Stomach (tissue), 8 donors: ENCODE measurements at regions not wholly inside any gene's neighbourhood (a gene's known extent, or its start where the extent isn't known, plus 50 kb on each side); places are given as distances from the start of the nearest gene placed in this dataset.

Experiments used
- DNase-seq, 2 donors: peaks; one replicate each; pipeline versions ENCODE4 v3.0.0 to v3.0.0-alpha.2; 2013 to 2019
- H3K27ac ChIP-seq, 5 donors: fragments of 200-600 bp in 4 of 5; sonication (generic) in 4 of 5; one replicate each; pipeline ENCODE4 v1.5.1; 2013 to 2019; ENCODE audit warnings: mild to moderate bottlenecking in 1 of 5, moderate library complexity in 1 of 5
- H3K27me3 ChIP-seq, 3 donors: fragments of 200-600 bp; sonication (generic); one replicate each; pipeline ENCODE4 v1.5.1; 2017 to 2019; ENCODE audit warnings: mixed run types in 1 of 3
- H3K36me3 ChIP-seq, 4 donors: fragments of 200-600 bp; sonication (generic); 1 replicate in 3 of 4; 2 replicates in 1 of 4; pipeline ENCODE4 v1.5.1; 2016 to 2019
- H3K4me1 ChIP-seq, 4 donors: fragments of 200-600 bp; sonication (generic); one replicate each; pipeline ENCODE4 v1.5.1; 2016 to 2019
- H3K4me3 ChIP-seq, 4 donors: fragments of 200-600 bp; sonication (generic) in 3 of 4; one replicate each; pipeline ENCODE4 v1.5.1; 2016 to 2019; ENCODE audit warnings: mild to moderate bottlenecking in 1 of 4
- H3K9me3 ChIP-seq, 4 donors: fragments of 200-600 bp; sonication (generic); one replicate each; pipeline ENCODE4 v1.5.1; 2016 to 2019
- CTCF ChIP-seq, 7 experiments: fragments of 450-650 bp in 4 of 7; fragments of 200-600 bp in 3 of 7; sonication (generic) in 3 of 7; IDR thresholded peaks; one replicate each; pipeline ENCODE4 v1.5.1; 2016 to 2019; ENCODE audit warnings: antibody characterized with exemption in 7 of 7, control low read depth in 2 of 7, mild to moderate bottlenecking in 1 of 7
- EP300 ChIP-seq: sonication (generic); formaldehyde crosslinking; IDR thresholded peaks from one replicate; pipeline ENCODE4 v1.6.1; 2017; ENCODE audit warnings: antibody characterized with exemption
- POLR2A ChIP-seq, 4 donors: fragments of 450-650 bp; IDR thresholded peaks; one replicate each; pipeline ENCODE4 v1.6.1; 2016; ENCODE audit warnings: antibody characterized with exemption in 4 of 4, control low read depth in 2 of 4, mild to moderate bottlenecking in 1 of 4, moderate library complexity in 1 of 4
- POLR2AphosphoS5 ChIP-seq, 3 donors: sonication (generic); formaldehyde crosslinking; IDR thresholded peaks; one replicate each; pipeline ENCODE4 v1.6.1; 2016; ENCODE audit warnings: antibody characterized with exemption in 3 of 3
- WGBS, 5 donors: extraction: QIAGEN DNeasy Blood & Tissue Kit in 3 of 5; methylation state at CpG; one replicate each; pipeline versions ENCODE4 v1.1.5 to v1.1.7; 2013 to 2018; 5-methylcytosine and 5-hydroxymethylcytosine counted together
- intact Hi-C: fragments of 100-400 bp; cut with DNase I; formaldehyde crosslinking; loops from one replicate; pipeline ENCODE4 v1.15.1; 2023; ENCODE audit warnings: low total_unique reads
- donor health status: healthy with polysubstance abuse.
- donor health status: Bipolar disorder and iron deficiency.
- donor health status: healthy.

- 71 to 80% (median 73%) methylated on average over 2 of the region's 2 CpGs for WGBS, 5 donors
- Histone ChIP-seq H3K27me3 (no peaks in the 10 kb centered on the region), H3K4me1 (peaks cover 0 to 16% (median 7%) of the 10 kb centered on the region in 4 donors), H3K9me3 (no peaks in the 10 kb centered on the region), H3K27ac (no peak overlapping the region), H3K4me3 (no peak overlapping the region), H3K36me3 (no peaks in the 10 kb centered on the region)
- intact Hi-C loops = no loop called here
- TF ChIP-seq EP300 (no peak), CTCF (IDR thresholded peaks at IDR 0.05) (no peak), POLR2AphosphoS5 (IDR thresholded peaks at IDR 0.05) (no peak), POLR2A (IDR thresholded peaks at IDR 0.05) (no peak)
- DNase-seq = no peak
Observed at GRCh38 chr5:93251347-93251746, 329.7 kb downstream of the NR2F1-AS1 start.

GRCh38 chr5:93250424-93250823 is 330.6 kb downstream of the NR2F1-AS1 start:
- intact Hi-C loops = no loop called here
- 35 to 59% (median 51%) methylated on average over 2 of the region's 2 CpGs for WGBS, 5 donors
- no peaks in the 10 kb centered on the region for H3K27me3 ChIP-seq

GRCh38 chr5:93249651-93250289 is 331.2 kb downstream of the NR2F1-AS1 start:
- H3K36me3 ChIP-seq = no peaks in the 10 kb centered on the region
- H3K27me3 ChIP-seq = no peaks in the 10 kb centered on the region
- WGBS, 5 donors = 45 to 57% (median 51%) methylated on average over 11 of the region's 11 CpGs
- peak in 1 of 2 donors; percentile 38 for DNase-seq
- intact Hi-C loops = no loop called here
- H3K27ac ChIP-seq = peak overlapping the region in 4 of 5 donors; percentile 59 to 77 (median 69)
- no peaks in the 10 kb centered on the region for H3K9me3 ChIP-seq
- no peak for TF ChIP-seq CTCF (IDR thresholded peaks at IDR 0.05)
- TF ChIP-seq POLR2AphosphoS5 (IDR thresholded peaks at IDR 0.05) = peak in 1 of 3 donors; percentile 15
- H3K4me1 ChIP-seq = peaks cover 0 to 29% (median 14%) of the 10 kb centered on the region in 4 donors
- H3K4me3 ChIP-seq = peak overlapping the region in 3 of 4 donors; percentile 10 to 25 (median 13)

More at GRCh38 chr5:93250424-93250823, 330.6 kb downstream of the NR2F1-AS1 start:
- H3K27ac ChIP-seq = peak overlapping the region in 4 of 5 donors; percentile 36 to 77 (median 62)
- DNase-seq = peak in 1 of 2 donors; percentile 39
- H3K9me3 ChIP-seq = no peaks in the 10 kb centered on the region
- H3K36me3 ChIP-seq = no peaks in the 10 kb centered on the region
- no peak for TF ChIP-seq POLR2AphosphoS5 (IDR thresholded peaks at IDR 0.05)
- TF ChIP-seq CTCF (IDR thresholded peaks at IDR 0.05) = no peak
- no peak for TF ChIP-seq POLR2A (IDR thresholded peaks at IDR 0.05)
- TF ChIP-seq EP300 = no peak
- no peak overlapping the region for H3K4me3 ChIP-seq
- peaks cover 0 to 22% (median 11%) of the 10 kb centered on the region in 4 donors for H3K4me1 ChIP-seq

GRCh38 chr5:93247105-93247504 is 333.9 kb downstream of the NR2F1-AS1 start:
- Histone ChIP-seq H3K9me3 (no peaks in the 10 kb centered on the region), H3K4me1 (peaks cover 0 to 34% (median 15%) of the 10 kb centered on the region in 4 donors), H3K4me3 (no peak overlapping the region), H3K27ac (peak overlapping the region in 3 of 5 donors; percentile 27 to 70 (median 58)), H3K36me3 (no peaks in the 10 kb centered on the region), H3K27me3 (no peaks in the 10 kb centered on the region)
- WGBS, 5 donors = 39 to 52% (median 41%) methylated on average over 3 of the region's 3 CpGs
- TF ChIP-seq EP300 = no peak
- no peak for TF ChIP-seq POLR2A (IDR thresholded peaks at IDR 0.05)
- TF ChIP-seq POLR2AphosphoS5 (IDR thresholded peaks at IDR 0.05) = no peak
- TF ChIP-seq CTCF (IDR thresholded peaks at IDR 0.05) = no peak
- intact Hi-C loops = no loop called here
- no peak for DNase-seq
